ENCODE measurements at regions not wholly inside any gene's neighbourhood (a gene's known extent, or its start where the extent isn't known, plus 50 kb on each side); places are given as distances from the start of the nearest gene placed in this dataset.

GRCh38 chr9:95762322-95762721 lies 113.2 kb upstream of the ERCC6L2 start:
- H3K4me1 Mint-ChIP-seq: peaks cover 42% of the 10 kb centered on the region
- H3K4me3 ChIP-seq: no peak overlapping the region
- H4K20me1 ChIP-seq (replicated peaks; ENCODE audit: insufficient read depth): no peaks in the 10 kb centered on the region
- H3K9me2 ChIP-seq (ENCODE audit: insufficient read depth): no peaks in the 10 kb centered on the region; the same call in none of the 2 replicates
- peaks cover 2% of the 10 kb centered on the region for H3K27me3 Mint-ChIP-seq (ENCODE audit: insufficient read depth, low read depth, poor library complexity)
- H3K9me3 Mint-ChIP-seq: no peaks in the 10 kb centered on the region
- H3K27ac Mint-ChIP-seq: no peak overlapping the region
- no peak overlapping the region for H2AFZ ChIP-seq
- DNase-seq (ENCODE audit: low spot score) (no peak), ATAC-seq (no peak)
- no peaks in the 10 kb centered on the region for H3K27me3 ChIP-seq (ENCODE audit: insufficient read depth)
- H3K27ac ChIP-seq (ENCODE audit: low read depth): no peak overlapping the region
- no peaks in the 10 kb centered on the region for H3K36me3 ChIP-seq (ENCODE audit: insufficient read depth)
- no peaks in the 10 kb centered on the region for H3F3A ChIP-seq (replicated peaks; ENCODE audit: low read depth)
- H3K4me2 ChIP-seq: no peak overlapping the region
- no peaks in the 10 kb centered on the region for H3K79me2 ChIP-seq (replicated peaks; ENCODE audit: insufficient read depth)
- H3K4me3 Mint-ChIP-seq: no peak overlapping the region
- no peak for TF ChIP-seq EZH2phosphoT487 (IDR thresholded peaks at IDR 0.05; ENCODE audit: unreplicated experiment)
- no peak for TF ChIP-seq NANOG (IDR thresholded peaks at IDR 0.05; ENCODE audit: borderline replicate concordance)
- TF ChIP-seq ZNF331 (CRISPR knock-in tag; IDR thresholded peaks at IDR 0.05; ENCODE audit: low read depth): no peak
- TF ChIP-seq STAT1 (IDR thresholded peaks at IDR 0.05; ENCODE audit: unreplicated experiment): no peak
- no peak for TF ChIP-seq JUNB (IDR thresholded peaks at IDR 0.05; ENCODE audit: unreplicated experiment)
- TF ChIP-seq, protein P1, sequence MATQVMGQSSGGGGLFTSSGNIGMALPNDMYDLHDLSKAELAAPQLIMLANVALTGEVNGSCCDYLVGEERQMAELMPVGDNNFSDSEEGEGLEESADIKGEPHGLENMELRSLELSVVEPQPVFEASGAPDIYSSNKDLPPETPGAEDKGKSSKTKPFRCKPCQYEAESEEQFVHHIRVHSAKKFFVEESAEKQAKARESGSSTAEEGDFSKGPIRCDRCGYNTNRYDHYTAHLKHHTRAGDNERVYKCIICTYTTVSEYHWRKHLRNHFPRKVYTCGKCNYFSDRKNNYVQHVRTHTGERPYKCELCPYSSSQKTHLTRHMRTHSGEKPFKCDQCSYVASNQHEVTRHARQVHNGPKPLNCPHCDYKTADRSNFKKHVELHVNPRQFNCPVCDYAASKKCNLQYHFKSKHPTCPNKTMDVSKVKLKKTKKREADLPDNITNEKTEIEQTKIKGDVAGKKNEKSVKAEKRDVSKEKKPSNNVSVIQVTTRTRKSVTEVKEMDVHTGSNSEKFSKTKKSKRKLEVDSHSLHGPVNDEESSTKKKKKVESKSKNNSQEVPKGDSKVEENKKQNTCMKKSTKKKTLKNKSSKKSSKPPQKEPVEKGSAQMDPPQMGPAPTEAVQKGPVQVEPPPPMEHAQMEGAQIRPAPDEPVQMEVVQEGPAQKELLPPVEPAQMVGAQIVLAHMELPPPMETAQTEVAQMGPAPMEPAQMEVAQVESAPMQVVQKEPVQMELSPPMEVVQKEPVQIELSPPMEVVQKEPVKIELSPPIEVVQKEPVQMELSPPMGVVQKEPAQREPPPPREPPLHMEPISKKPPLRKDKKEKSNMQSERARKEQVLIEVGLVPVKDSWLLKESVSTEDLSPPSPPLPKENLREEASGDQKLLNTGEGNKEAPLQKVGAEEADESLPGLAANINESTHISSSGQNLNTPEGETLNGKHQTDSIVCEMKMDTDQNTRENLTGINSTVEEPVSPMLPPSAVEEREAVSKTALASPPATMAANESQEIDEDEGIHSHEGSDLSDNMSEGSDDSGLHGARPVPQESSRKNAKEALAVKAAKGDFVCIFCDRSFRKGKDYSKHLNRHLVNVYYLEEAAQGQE (IDR thresholded peaks at IDR 0.05; ENCODE audit: unreplicated experiment): no peak
- H3K36me3 Mint-ChIP-seq (ENCODE audit: low read depth): no peaks in the 10 kb centered on the region
- peaks cover 32% of the 10 kb centered on the region for H3K4me1 ChIP-seq (ENCODE audit: insufficient read depth)

DNA sequence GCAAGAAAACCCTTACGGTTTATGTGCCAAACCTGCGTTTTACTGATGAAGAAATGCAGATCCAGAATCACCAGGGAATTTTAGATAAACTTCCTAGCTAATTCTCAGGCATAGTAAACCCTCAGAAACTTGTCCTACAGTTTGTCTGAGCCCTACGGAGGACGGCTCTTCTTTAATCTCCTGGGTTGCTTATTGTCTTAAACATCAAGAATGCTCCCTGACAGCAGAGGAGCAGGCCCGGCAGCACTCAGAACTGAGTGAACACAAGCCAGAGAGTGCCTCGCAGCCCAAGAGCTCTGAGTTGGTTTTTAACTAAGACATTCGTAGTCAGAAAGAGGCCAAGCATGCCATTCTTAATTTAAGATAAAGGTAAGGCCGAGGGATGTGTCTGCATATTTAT lies 114.7 kb upstream of the ERCC6L2 start:
- no peak overlapping the region for H3K27ac Mint-ChIP-seq
- Histone ChIP-seq H3K4me3 (no peak overlapping the region), H3K4me1 (ENCODE audit: insufficient read depth) (peaks cover 33% of the 10 kb centered on the region), H3F3A (replicated peaks; ENCODE audit: low read depth) (no peaks in the 10 kb centered on the region), H2AFZ (no peak overlapping the region), H3K36me3 (ENCODE audit: insufficient read depth) (no peaks in the 10 kb centered on the region), H3K9me2 (ENCODE audit: insufficient read depth) (no peaks in the 10 kb centered on the region; the same call in none of the 2 replicates), H3K4me2 (no peak overlapping the region), H4K20me1 (replicated peaks; ENCODE audit: insufficient read depth) (no peaks in the 10 kb centered on the region), H3K27me3 (ENCODE audit: insufficient read depth) (peaks cover 7% of the 10 kb centered on the region), H3K79me2 (replicated peaks; ENCODE audit: insufficient read depth) (no peaks in the 10 kb centered on the region), H3K27ac (ENCODE audit: low read depth) (no peak overlapping the region)
- peaks cover 3% of the 10 kb centered on the region for H3K27me3 Mint-ChIP-seq (ENCODE audit: insufficient read depth, low read depth, poor library complexity)
- H3K4me3 Mint-ChIP-seq: no peak overlapping the region
- DNase-seq (ENCODE audit: low spot score) (no peak), ATAC-seq (no peak)
- no peaks in the 10 kb centered on the region for H3K9me3 Mint-ChIP-seq
- H3K4me1 Mint-ChIP-seq: peaks cover 44% of the 10 kb centered on the region
- H3K36me3 Mint-ChIP-seq (ENCODE audit: low read depth): no peaks in the 10 kb centered on the region
- no peak for TF ChIP-seq EZH2phosphoT487 (IDR thresholded peaks at IDR 0.05; ENCODE audit: unreplicated experiment)
- TF ChIP-seq JUNB (IDR thresholded peaks at IDR 0.05; ENCODE audit: unreplicated experiment): no peak
- no peak for TF ChIP-seq ZNF331 (CRISPR knock-in tag; IDR thresholded peaks at IDR 0.05; ENCODE audit: low read depth)

- Mint-ChIP-seq H3K4me1 (peaks cover 57% of the 10 kb centered on the region), H3K9me3 (no peaks in the 10 kb centered on the region), H3K36me3 (ENCODE audit: low read depth) (no peaks in the 10 kb centered on the region), H3K27ac (no peak overlapping the region), H3K4me3 (no peak overlapping the region), H3K27me3 (ENCODE audit: insufficient read depth, low read depth, poor library complexity) (peaks cover 23% of the 10 kb centered on the region)
- Histone ChIP-seq H3K79me2 (replicated peaks; ENCODE audit: insufficient read depth) (no peaks in the 10 kb centered on the region), H3K27ac (ENCODE audit: low read depth) (no peak overlapping the region), H3K4me2 (peak overlapping the region; percentile 13), H3K4me3 (no peak overlapping the region), H3K36me3 (ENCODE audit: insufficient read depth) (no peaks in the 10 kb centered on the region), H3K27me3 (ENCODE audit: insufficient read depth) (peaks cover 36% of the 10 kb centered on the region), H2AFZ (no peak overlapping the region), H3K9me2 (ENCODE audit: insufficient read depth) (no peaks in the 10 kb centered on the region; the same call in 1 of the 2 replicates), H4K20me1 (replicated peaks; ENCODE audit: insufficient read depth) (no peaks in the 10 kb centered on the region), H3K4me1 (ENCODE audit: insufficient read depth) (peaks cover 46% of the 10 kb centered on the region), H3F3A (replicated peaks; ENCODE audit: low read depth) (no peaks in the 10 kb centered on the region)
- no peak for ATAC-seq
- DNase-seq (ENCODE audit: low spot score): no peak
- TF ChIP-seq EZH2phosphoT487 (IDR thresholded peaks at IDR 0.05; ENCODE audit: unreplicated experiment): no peak
- TF ChIP-seq CTCF (conservative IDR thresholded peaks at IDR 0.05; ENCODE audit: low read depth in 2 of 2): no peak
- TF ChIP-seq, protein P1 (IDR thresholded peaks at IDR 0.05; ENCODE audit: unreplicated experiment): no peak
These were observed 118.1 kb upstream of the ERCC6L2 start for GRCh38 chr9:95757439-95757838.

Data from GM23338 (cell line).